Osteoblast (primary cell): ENCODE measurements at regions not wholly inside any gene's neighbourhood (a gene's known extent, or its start where the extent isn't known, plus 50 kb on each side); places are given as distances from the start of the nearest gene placed in this dataset.

Source experiments
- DNase-seq: peaks from one replicate; pipeline ENCODE4 v3.0.0; 2011; ENCODE audit warnings: low spot score, mixed read lengths; ENCODE audit not compliant: insufficient read length; ENCODE audit errors: missing footprints
- H2AFZ ChIP-seq: 2 replicates; pipeline ENCODE4 v1.6.0; 2011; ENCODE audit warnings: mild to moderate bottlenecking, low read length
- H3K27ac ChIP-seq: 2 replicates; pipeline ENCODE4 v1.5.1; 2011; ENCODE audit warnings: mild to moderate bottlenecking, low read depth, low read length, moderate library complexity
- H3K27me3 ChIP-seq: 2 replicates; pipeline ENCODE4 v1.6.0; 2012; ENCODE audit warnings: mild to moderate bottlenecking, control low read depth, inconsistent platforms, low read length, moderate library complexity; ENCODE audit not compliant: insufficient read depth
- H3K36me3 ChIP-seq: 2 replicates; pipeline ENCODE4 v1.5.1; 2011; ENCODE audit warnings: mild to moderate bottlenecking, low read length, control low read depth, moderate library complexity; ENCODE audit not compliant: insufficient read depth
- H3K4me1 ChIP-seq: 2 replicates; pipeline ENCODE4 v1.5.1; 2011; ENCODE audit warnings: mild to moderate bottlenecking, low read length, control low read depth, moderate library complexity; ENCODE audit not compliant: insufficient read depth
- H3K4me2 ChIP-seq: 2 replicates; pipeline ENCODE4 v1.6.0; 2011; ENCODE audit warnings: mild to moderate bottlenecking, low read length; ENCODE audit not compliant: insufficient read depth
- H3K4me3 ChIP-seq: fragments of 200-600 bp; sonication (generic); 3 replicates; pipeline ENCODE4 v1.5.1; 2012; ENCODE audit warnings: mild to moderate bottlenecking, low read length, inconsistent platforms; ENCODE audit not compliant: insufficient read depth
- H3K79me2 ChIP-seq: 2 replicates; pipeline ENCODE4 v1.6.0; 2012; ENCODE audit warnings: mild to moderate bottlenecking, low read length, control low read depth, inconsistent platforms; ENCODE audit not compliant: insufficient read depth
- H3K9me3 ChIP-seq: 2 replicates; pipeline ENCODE4 v1.5.1; 2011; ENCODE audit warnings: low read depth, low read length, control low read depth
- H4K20me1 ChIP-seq: 2 replicates; pipeline ENCODE4 v1.6.0; 2012; ENCODE audit warnings: mild to moderate bottlenecking, low read length, control low read depth; ENCODE audit not compliant: insufficient read depth
- CTCF ChIP-seq: IDR thresholded peaks from 2 replicates; pipeline ENCODE4 v1.5.1; 2011; ENCODE audit warnings: mild to moderate bottlenecking, low read depth, low read length, moderate library complexity; ENCODE audit errors: extremely low read depth

DNA sequence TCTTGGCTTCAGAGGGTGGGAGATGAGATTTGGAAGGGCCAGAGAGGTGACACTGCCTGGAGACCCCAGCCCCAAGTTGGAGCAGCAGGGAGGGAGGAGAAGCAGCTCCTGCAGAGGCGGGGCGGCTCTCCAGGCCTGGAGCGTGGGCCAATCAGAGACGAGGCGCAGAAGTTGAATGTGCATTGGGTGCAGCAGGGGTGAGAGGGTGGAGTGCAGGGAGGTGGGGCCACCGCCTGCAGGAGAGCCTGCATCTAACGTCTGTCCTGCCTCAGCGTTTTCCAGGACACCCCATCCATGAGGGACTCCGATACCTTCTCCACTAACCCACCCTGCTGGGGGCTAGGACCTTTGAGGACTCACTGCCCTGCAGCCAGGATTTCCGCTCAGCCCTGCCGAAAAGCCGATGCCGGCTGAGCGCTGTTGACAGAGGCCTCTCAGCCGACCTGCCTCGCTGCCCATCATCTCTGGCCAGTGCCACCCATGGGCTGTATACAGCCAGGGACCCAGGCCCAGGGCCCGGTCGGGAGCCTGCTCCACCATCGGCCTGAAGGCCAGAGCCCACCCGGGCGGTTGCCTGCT, 146.2 kb downstream of the ENGASE start:
- H3K9me3 ChIP-seq, result no peaks in the 10 kb centered on the region
- H3K27ac ChIP-seq, result no peak overlapping the region
- no peaks in the 10 kb centered on the region for H4K20me1 ChIP-seq
- H3K27me3 ChIP-seq, result peaks cover 29% of the 10 kb centered on the region
- H2AFZ ChIP-seq, result no peak overlapping the region
- no peak for TF ChIP-seq CTCF
- no peaks in the 10 kb centered on the region for H3K36me3 ChIP-seq
- no peak overlapping the region for H3K4me3 ChIP-seq
- no peak overlapping the region for H3K4me2 ChIP-seq
- no peaks in the 10 kb centered on the region for H3K4me1 ChIP-seq
- H3K79me2 ChIP-seq, result no peaks in the 10 kb centered on the region
- DNase-seq, result peak; percentile 86

DNA sequence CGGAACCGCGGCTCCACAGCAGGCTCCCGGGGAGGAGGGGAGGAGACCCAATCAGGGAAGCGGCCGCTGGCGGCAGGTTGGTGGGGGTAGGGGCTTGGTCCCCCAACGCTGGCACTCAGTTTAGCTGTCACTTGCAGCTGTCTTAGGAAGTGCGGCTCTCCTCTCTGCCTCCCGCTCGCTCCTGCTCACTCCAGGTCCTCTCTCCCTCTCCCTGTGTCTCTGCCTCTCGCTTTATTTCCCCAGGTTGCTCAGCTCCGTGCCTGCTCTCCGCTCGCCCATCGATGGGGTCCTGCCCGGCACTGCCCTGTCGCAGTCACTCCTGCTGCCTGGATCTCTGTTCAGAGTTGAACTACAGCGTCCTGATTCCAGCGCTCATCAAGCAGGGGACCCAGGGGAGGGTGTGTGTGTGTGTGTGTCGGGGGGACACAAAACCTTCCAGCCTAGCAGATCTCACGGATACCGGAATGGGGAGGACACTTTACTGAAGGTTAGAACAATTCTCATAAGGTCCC, 145.6 kb downstream of the ENGASE start:
- no peaks in the 10 kb centered on the region for H3K79me2 ChIP-seq
- peaks cover 34% of the 10 kb centered on the region for H3K27me3 ChIP-seq
- peak; percentile 53 for DNase-seq
- no peaks in the 10 kb centered on the region for H3K9me3 ChIP-seq
- no peak for TF ChIP-seq CTCF
- no peaks in the 10 kb centered on the region for H3K4me1 ChIP-seq
- H4K20me1 ChIP-seq, result no peaks in the 10 kb centered on the region
- no peaks in the 10 kb centered on the region for H3K36me3 ChIP-seq
- H3K27ac ChIP-seq, result no peak overlapping the region
- H2AFZ ChIP-seq, result no peak overlapping the region
- no peak overlapping the region for H3K4me2 ChIP-seq
- no peak overlapping the region for H3K4me3 ChIP-seq

DNA sequence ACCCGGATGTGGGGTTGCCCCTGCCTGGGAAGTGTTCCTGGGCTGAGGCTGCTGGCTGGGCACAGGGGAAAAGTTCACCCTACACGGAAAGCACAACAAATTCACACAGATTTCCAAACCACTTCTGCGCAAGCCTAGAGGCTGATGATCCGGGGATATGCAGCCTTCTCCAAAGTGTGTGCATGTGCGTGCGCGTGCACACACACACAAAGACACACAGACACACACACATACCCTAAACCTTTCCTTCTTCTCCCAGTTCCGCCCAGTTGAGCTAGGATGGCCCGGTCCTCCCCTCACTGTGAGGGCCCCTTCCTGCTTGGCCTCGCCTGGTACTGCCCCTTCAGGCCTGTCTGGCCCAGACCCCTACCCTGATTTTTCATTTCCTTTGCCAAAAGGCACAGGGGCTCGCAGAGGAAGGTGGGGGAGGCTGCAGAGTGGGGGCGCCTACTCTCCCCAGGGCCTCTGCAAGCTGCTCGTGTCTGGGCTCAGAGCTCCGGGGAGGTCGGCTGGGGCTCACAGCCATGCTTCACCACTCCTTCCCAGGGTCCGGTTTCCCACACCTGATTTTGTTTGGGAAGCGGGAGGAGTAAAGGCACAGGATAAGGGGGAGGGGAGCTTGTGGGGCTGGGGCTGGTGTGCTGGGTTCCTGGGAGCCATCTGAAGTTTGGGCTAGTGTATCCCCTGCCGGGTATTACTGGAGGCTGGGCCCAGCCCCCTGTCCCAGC, 144.7 kb downstream of the ENGASE start:
- H3K27me3 ChIP-seq, result peaks cover 38% of the 10 kb centered on the region
- H2AFZ ChIP-seq, result no peak overlapping the region
- H3K4me1 ChIP-seq, result no peaks in the 10 kb centered on the region
- no peak overlapping the region for H3K27ac ChIP-seq
- no peak for TF ChIP-seq CTCF
- no peak overlapping the region for H3K4me2 ChIP-seq
- no peaks in the 10 kb centered on the region for H3K79me2 ChIP-seq
- no peak overlapping the region for H3K4me3 ChIP-seq
- H4K20me1 ChIP-seq, result no peaks in the 10 kb centered on the region
- no peaks in the 10 kb centered on the region for H3K9me3 ChIP-seq
- peak; percentile 75 for DNase-seq
- no peaks in the 10 kb centered on the region for H3K36me3 ChIP-seq

GRCh38 chr17:79218825-79219200, 144.2 kb downstream of the ENGASE start:
- Histone ChIP-seq H3K36me3 (no peaks in the 10 kb centered on the region), H4K20me1 (no peaks in the 10 kb centered on the region), H3K4me1 (no peaks in the 10 kb centered on the region), H3K9me3 (no peaks in the 10 kb centered on the region), H3K27me3 (peaks cover 40% of the 10 kb centered on the region), H3K4me3 (no peak overlapping the region), H3K79me2 (no peaks in the 10 kb centered on the region), H3K4me2 (no peak overlapping the region), H3K27ac (no peak overlapping the region), H2AFZ (no peak overlapping the region)
- no peak for TF ChIP-seq CTCF
- DNase-seq, result peak; percentile 82
